ENCODE measurements at regions not wholly inside any gene's neighbourhood (a gene's known extent, or its start where the extent isn't known, plus 50 kb on each side); places are given as distances from the start of the nearest gene placed in this dataset.

- Histone ChIP-seq H3K27me3 (ENCODE audit: control insufficient read depth, insufficient read depth, low read length) (peaks cover 3% of the 10 kb centered on the region), H3K27ac (ENCODE audit: low read length) (no peak overlapping the region), H3K4me1 (ENCODE audit: control insufficient read depth, insufficient read depth, low read length) (no peaks in the 10 kb centered on the region), H3K9me3 (replicated peaks; ENCODE audit: control insufficient read depth, low read depth, low read length) (no peaks in the 10 kb centered on the region), H3K36me3 (ENCODE audit: control insufficient read depth, insufficient read depth, low read length) (no peaks in the 10 kb centered on the region), H3K4me3 (ENCODE audit: low read length) (no peak overlapping the region)
- 88% methylated on average over 3 of the region's 3 CpGs for WGBS (ENCODE audit: insufficient coverage)
- DNase-seq: no peak
Observed at GRCh38 chr10:8187171-8187666, 132.7 kb downstream of the GATA3 start.

DNA sequence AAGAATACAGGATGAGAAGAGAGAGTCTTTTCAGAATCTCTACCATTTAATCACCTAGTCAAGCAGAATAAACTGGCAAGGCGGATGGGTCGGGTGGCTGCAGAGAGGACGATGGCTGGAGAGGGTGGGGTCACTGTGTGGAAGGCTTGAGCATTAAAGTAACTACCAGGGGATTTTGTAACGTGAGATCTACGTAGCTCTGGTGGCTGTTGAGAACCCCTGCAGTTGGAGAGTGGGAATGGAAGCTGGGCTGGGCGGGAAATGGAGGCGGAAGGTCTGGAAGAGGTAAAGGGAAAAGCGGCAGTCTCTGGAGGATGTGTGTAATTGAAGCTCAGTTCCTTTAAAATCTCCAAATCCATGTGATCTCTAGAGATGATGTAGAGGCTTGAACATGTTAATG is 135.0 kb downstream of the GATA3 start:
- 27% methylated on average over 3 of the region's 8 CpGs for WGBS (ENCODE audit: insufficient coverage)
- H3K4me3 ChIP-seq (ENCODE audit: low read length): no peak overlapping the region
- no peak overlapping the region for H3K27ac ChIP-seq (ENCODE audit: low read length)
- DNase-seq: no peak
- H3K36me3 ChIP-seq (ENCODE audit: control insufficient read depth, insufficient read depth, low read length): no peaks in the 10 kb centered on the region
- H3K4me1 ChIP-seq (ENCODE audit: control insufficient read depth, insufficient read depth, low read length): no peaks in the 10 kb centered on the region
- H3K9me3 ChIP-seq (replicated peaks; ENCODE audit: control insufficient read depth, low read depth, low read length): no peaks in the 10 kb centered on the region
- H3K27me3 ChIP-seq (ENCODE audit: control insufficient read depth, insufficient read depth, low read length): peaks cover 3% of the 10 kb centered on the region

- Histone ChIP-seq H3K4me3 (ENCODE audit: low read length) (no peak overlapping the region), H3K27me3 (ENCODE audit: control insufficient read depth, insufficient read depth, low read length) (peaks cover 3% of the 10 kb centered on the region), H3K27ac (ENCODE audit: low read length) (no peak overlapping the region), H3K9me3 (replicated peaks; ENCODE audit: control insufficient read depth, low read depth, low read length) (no peaks in the 10 kb centered on the region), H3K36me3 (ENCODE audit: control insufficient read depth, insufficient read depth, low read length) (no peaks in the 10 kb centered on the region), H3K4me1 (ENCODE audit: control insufficient read depth, insufficient read depth, low read length) (no peaks in the 10 kb centered on the region)
- DNase-seq: no peak
Observed at GRCh38 chr10:8192301-8192700, 137.8 kb downstream of the GATA3 start.

DNA sequence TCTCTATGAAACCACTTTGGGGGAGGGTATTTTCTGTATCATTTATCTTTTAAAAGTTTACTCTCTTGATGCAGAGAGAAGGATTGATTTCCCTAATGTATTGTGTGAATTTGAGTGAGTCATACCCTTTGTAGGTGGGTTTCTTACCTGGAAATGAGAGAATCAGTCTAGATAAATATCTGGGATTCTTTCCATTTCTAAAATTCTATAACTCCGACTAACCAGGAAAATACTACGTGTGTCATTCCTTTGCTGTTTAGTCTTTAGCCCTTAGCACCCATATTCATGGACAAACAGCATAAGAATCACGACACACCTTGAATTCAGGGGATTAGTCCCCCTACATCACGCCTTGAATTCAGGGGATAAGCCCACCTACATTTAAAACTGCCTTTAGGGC is 139.1 kb downstream of the GATA3 start:
- WGBS (ENCODE audit: insufficient coverage): 90% methylated on average over 2 of the region's 4 CpGs
- H3K4me1 ChIP-seq (ENCODE audit: control insufficient read depth, insufficient read depth, low read length): no peaks in the 10 kb centered on the region
- no peaks in the 10 kb centered on the region for H3K9me3 ChIP-seq (replicated peaks; ENCODE audit: control insufficient read depth, low read depth, low read length)
- no peak overlapping the region for H3K27ac ChIP-seq (ENCODE audit: low read length)
- no peak overlapping the region for H3K4me3 ChIP-seq (ENCODE audit: low read length)
- H3K27me3 ChIP-seq (ENCODE audit: control insufficient read depth, insufficient read depth, low read length): peaks cover 3% of the 10 kb centered on the region
- no peaks in the 10 kb centered on the region for H3K36me3 ChIP-seq (ENCODE audit: control insufficient read depth, insufficient read depth, low read length)
- no peak for DNase-seq

- WGBS (ENCODE audit: insufficient coverage): 95% methylated on average over 6 of the region's 7 CpGs
Observed at GRCh38 chr10:8194050-8194449, 139.6 kb downstream of the GATA3 start.

DNA sequence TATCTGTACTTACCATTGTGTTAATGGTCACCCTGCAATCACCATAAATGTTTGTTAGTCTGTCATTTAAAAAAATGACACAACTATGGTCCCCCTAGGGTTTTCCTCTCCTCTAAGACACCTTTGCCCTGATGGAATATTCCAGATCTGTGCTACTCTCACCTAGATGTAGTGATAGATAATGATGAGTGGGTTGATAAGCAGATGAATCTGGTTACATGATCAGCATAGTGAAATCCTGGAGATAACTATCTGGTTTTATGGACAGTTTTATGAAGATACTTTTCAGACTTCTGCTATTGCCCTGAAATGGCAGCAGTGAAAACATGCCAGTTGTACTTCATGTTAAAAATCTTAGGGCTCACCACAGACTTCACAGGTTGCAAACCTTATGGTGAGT is 152.4 kb downstream of the GATA3 start:
- no peaks in the 10 kb centered on the region for H3K9me3 ChIP-seq (replicated peaks; ENCODE audit: control insufficient read depth, low read depth, low read length)
- H3K36me3 ChIP-seq (ENCODE audit: control insufficient read depth, insufficient read depth, low read length): no peaks in the 10 kb centered on the region
- no peaks in the 10 kb centered on the region for H3K4me1 ChIP-seq (ENCODE audit: control insufficient read depth, insufficient read depth, low read length)
- no peak for DNase-seq
- H3K4me3 ChIP-seq (ENCODE audit: low read length): no peak overlapping the region
- H3K27ac ChIP-seq (ENCODE audit: low read length): no peak overlapping the region
- no peaks in the 10 kb centered on the region for H3K27me3 ChIP-seq (ENCODE audit: control insufficient read depth, insufficient read depth, low read length)

More at GRCh38 chr10:8194050-8194449, 139.6 kb downstream of the GATA3 start:
- Histone ChIP-seq H3K4me3 (ENCODE audit: low read length) (no peak overlapping the region), H3K27ac (ENCODE audit: low read length) (no peak overlapping the region), H3K9me3 (replicated peaks; ENCODE audit: control insufficient read depth, low read depth, low read length) (no peaks in the 10 kb centered on the region), H3K36me3 (ENCODE audit: control insufficient read depth, insufficient read depth, low read length) (no peaks in the 10 kb centered on the region), H3K4me1 (ENCODE audit: control insufficient read depth, insufficient read depth, low read length) (no peaks in the 10 kb centered on the region), H3K27me3 (ENCODE audit: control insufficient read depth, insufficient read depth, low read length) (peaks cover 3% of the 10 kb centered on the region)
- DNase-seq: no peak

DNA sequence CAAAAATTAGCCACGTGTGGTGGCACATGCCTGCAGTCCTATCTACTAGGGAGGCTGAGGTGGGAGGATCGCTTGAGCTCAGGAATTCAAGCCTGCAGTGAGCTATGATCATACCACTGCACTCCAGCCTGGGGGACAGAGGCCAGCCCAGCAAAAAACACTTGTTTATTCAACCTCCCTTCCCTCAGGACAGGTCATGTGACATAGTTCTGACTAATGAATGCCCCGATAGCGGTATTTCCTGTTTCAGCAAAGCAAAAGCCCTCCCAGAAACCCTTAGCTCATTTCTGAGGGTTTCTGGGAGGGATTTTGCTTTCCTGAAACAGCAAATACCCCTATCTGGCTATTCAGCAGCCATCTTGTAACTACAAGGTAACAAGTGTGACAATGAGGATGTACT is 157.1 kb downstream of the GATA3 start:
- H3K9me3 ChIP-seq (replicated peaks; ENCODE audit: control insufficient read depth, low read depth, low read length): no peaks in the 10 kb centered on the region
- no peak overlapping the region for H3K4me3 ChIP-seq (ENCODE audit: low read length)
- no peak for DNase-seq
- no peaks in the 10 kb centered on the region for H3K27me3 ChIP-seq (ENCODE audit: control insufficient read depth, insufficient read depth, low read length)
- WGBS (ENCODE audit: insufficient coverage): 100% methylated on average over 1 of the region's 4 CpGs
- no peaks in the 10 kb centered on the region for H3K4me1 ChIP-seq (ENCODE audit: control insufficient read depth, insufficient read depth, low read length)
- H3K27ac ChIP-seq (ENCODE audit: low read length): no peak overlapping the region
- H3K36me3 ChIP-seq (ENCODE audit: control insufficient read depth, insufficient read depth, low read length): no peaks in the 10 kb centered on the region

GRCh38 chr10:8213735-8214134 is 159.2 kb downstream of the GATA3 start:
- Histone ChIP-seq H3K36me3 (ENCODE audit: control insufficient read depth, insufficient read depth, low read length) (no peaks in the 10 kb centered on the region), H3K9me3 (replicated peaks; ENCODE audit: control insufficient read depth, low read depth, low read length) (no peaks in the 10 kb centered on the region), H3K4me3 (ENCODE audit: low read length) (no peak overlapping the region), H3K27me3 (ENCODE audit: control insufficient read depth, insufficient read depth, low read length) (no peaks in the 10 kb centered on the region), H3K4me1 (ENCODE audit: control insufficient read depth, insufficient read depth, low read length) (no peaks in the 10 kb centered on the region), H3K27ac (ENCODE audit: low read length) (no peak overlapping the region)
- no CpG with 5 or more reads among the region's 2 CpGs for WGBS (ENCODE audit: insufficient coverage)
- DNase-seq: no peak

- 93% methylated on average over 4 of the region's 4 CpGs for WGBS (ENCODE audit: insufficient coverage)
- Histone ChIP-seq H3K27ac (ENCODE audit: low read length) (no peak overlapping the region), H3K9me3 (replicated peaks; ENCODE audit: control insufficient read depth, low read depth, low read length) (no peaks in the 10 kb centered on the region), H3K36me3 (ENCODE audit: control insufficient read depth, insufficient read depth, low read length) (no peaks in the 10 kb centered on the region), H3K27me3 (ENCODE audit: control insufficient read depth, insufficient read depth, low read length) (no peaks in the 10 kb centered on the region), H3K4me1 (ENCODE audit: control insufficient read depth, insufficient read depth, low read length) (no peaks in the 10 kb centered on the region), H3K4me3 (ENCODE audit: low read length) (no peak overlapping the region)
- no peak for DNase-seq
Observed at GRCh38 chr10:8214587-8214986, 160.1 kb downstream of the GATA3 start.

GRCh38 chr10:8216893-8217292 is 162.4 kb downstream of the GATA3 start:
- no peaks in the 10 kb centered on the region for H3K36me3 ChIP-seq (ENCODE audit: control insufficient read depth, insufficient read depth, low read length)
- DNase-seq: no peak
- H3K27ac ChIP-seq (ENCODE audit: low read length): no peak overlapping the region
- no peak overlapping the region for H3K4me3 ChIP-seq (ENCODE audit: low read length)
- no peaks in the 10 kb centered on the region for H3K27me3 ChIP-seq (ENCODE audit: control insufficient read depth, insufficient read depth, low read length)
- no peaks in the 10 kb centered on the region for H3K4me1 ChIP-seq (ENCODE audit: control insufficient read depth, insufficient read depth, low read length)
- H3K9me3 ChIP-seq (replicated peaks; ENCODE audit: control insufficient read depth, low read depth, low read length): no peaks in the 10 kb centered on the region

GRCh38 chr10:8221451-8221850 is 167.0 kb downstream of the GATA3 start:
- Histone ChIP-seq H3K4me1 (ENCODE audit: control insufficient read depth, insufficient read depth, low read length) (no peaks in the 10 kb centered on the region), H3K36me3 (ENCODE audit: control insufficient read depth, insufficient read depth, low read length) (no peaks in the 10 kb centered on the region), H3K27me3 (ENCODE audit: control insufficient read depth, insufficient read depth, low read length) (no peaks in the 10 kb centered on the region), H3K9me3 (replicated peaks; ENCODE audit: control insufficient read depth, low read depth, low read length) (no peaks in the 10 kb centered on the region), H3K27ac (ENCODE audit: low read length) (peak overlapping the region; percentile 47), H3K4me3 (ENCODE audit: low read length) (no peak overlapping the region)
- peak; percentile 73 for DNase-seq
- WGBS (ENCODE audit: insufficient coverage): 67% methylated on average over 4 of the region's 6 CpGs
